ENCODE measurements at regions not wholly inside any gene's neighbourhood (a gene's known extent, or its start where the extent isn't known, plus 50 kb on each side); places are given as distances from the start of the nearest gene placed in this dataset.

DNA sequence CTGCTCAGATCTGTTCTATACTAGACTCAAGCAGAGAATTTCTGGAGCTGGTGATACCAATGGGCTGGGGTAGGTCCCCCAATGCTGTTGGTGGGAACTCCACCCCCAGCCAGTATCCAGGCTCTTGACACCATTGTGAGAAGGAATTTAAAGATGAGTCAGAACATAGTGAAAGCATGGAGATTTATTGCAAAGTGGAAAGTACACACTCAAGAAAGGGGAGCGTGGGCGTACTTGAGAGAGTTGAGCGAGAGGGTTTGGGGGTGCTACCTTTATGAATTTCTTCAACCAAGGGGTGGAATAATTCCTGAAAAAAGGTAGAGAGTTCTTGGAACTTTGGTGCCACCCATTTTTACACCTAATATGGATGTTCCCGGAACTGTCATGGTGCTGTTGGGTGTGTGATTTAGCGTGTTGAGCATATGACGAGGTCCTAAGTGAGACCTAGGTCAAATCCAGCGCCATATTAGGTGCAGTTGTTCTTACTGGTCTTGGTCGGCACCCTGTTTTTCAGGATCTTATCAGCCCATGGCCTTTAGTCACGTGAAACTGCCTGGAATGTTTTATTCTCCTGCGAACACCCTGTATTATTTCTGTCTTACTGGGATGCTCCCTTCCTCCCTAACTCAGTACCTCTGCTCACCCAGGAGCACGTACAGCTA is 122.0 kb upstream of the AHR start:
- DNase-seq = no peak

DNA sequence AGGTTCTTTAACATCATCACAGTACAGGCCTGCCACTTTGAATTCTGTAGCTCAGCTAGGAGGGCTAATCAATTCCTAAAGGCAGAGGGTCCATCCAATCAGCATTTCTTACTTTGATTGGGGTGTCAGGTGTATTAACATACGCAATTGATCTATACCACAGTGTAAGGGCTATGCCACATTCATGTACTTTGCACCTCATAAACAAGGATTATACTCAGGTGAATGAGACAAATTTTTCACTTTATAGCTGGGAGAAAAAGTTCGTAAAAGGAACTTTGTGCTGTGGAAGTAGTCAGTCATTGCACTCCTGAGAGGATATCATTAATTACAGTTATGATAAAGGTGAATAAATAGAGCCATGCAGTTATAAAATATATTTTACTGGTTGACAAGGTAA is 119.9 kb upstream of the AHR start:
- no peak for DNase-seq

DNA sequence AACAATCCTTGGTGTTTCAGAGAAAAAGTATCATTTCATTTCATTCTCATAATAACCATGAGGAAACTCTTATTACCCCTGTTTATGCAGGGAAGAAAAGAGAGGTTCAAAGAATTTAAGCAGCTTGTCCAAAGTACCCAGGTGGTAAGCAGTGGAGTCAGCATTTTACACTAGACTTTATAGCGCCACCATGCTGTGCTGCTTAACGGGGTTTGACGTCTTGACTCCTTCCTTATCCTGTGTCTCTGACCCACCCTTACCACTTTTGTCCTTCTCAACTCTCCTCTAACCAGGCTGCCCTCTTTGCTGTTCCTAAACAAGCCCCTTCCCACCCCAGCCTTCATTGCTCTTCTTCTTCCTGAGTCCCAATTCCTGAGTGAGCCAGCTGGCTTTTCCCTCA is 117.0 kb upstream of the AHR start:
- no peak for DNase-seq

DNA sequence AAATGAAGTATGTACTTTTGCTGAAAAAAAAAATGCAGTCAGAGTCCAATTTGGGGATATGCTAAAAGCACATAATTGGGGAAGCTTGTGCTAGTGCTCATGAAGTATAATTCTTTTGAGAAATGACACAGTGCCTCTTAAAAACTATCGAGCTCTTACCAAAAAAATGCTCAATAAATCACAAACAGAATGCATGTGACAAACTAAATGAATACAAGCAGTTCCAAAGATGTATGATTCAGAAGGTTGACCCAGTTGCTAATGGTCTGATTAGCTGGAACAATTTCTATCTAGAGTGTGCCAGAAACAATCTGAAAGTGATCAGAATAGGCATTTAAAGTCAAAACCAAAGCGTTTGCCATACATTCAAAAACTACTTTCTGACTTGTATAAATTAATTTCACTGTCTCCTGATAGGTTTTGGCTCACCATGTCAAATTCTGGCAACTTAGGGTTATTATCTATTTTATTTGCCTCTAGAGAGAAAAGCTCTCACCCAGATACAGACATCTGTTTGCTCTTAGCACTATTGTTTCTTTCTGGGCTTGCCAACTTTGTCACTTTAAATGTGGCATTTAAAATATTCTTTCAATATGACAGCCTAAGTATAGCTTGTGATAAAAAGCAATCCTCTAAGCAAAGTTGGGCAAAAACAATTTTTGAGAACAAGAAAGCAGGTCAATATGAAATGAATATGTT is 114.7 kb upstream of the AHR start:
- DNase-seq = no peak

DNA sequence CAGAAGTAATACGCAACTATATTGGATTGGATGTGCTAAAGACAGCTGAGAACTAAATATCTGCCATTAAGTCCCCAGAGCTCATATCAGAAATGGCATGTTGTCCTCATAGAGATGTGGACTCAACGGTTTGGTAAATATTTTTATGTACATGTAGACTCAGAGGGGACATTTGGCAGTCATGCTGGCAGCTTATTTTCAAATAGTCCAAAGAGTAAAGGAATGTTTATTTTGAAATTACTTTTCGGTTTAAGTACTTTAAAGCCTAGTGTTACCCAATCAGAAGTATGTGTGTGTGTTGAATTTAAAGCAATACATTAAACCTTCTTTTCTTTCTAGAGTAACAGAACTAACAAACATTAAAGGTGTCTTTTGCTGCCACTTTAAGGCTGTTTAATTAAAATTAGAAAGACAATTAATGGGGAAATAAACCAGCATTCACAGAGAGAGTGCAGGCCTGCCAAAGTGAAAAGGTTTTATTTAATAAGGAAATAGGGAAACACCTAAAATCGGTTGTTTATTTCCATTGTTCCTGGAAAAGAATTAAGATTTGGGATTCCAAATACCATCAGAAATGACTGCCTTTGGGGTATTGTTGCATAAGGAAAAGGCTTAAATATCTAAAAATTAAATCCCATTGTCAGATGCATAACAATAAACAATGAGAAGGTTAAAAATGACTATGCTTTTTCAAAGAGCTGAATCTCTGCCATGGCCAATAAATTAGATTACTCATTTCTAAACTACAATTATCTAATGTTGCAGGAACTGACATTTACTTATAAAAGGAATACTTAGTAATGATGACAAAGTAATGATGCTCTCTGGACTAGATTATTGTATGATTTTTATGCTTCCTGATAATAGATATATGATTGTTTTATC is 113.4 kb upstream of the AHR start:
- no peak for DNase-seq

DNA sequence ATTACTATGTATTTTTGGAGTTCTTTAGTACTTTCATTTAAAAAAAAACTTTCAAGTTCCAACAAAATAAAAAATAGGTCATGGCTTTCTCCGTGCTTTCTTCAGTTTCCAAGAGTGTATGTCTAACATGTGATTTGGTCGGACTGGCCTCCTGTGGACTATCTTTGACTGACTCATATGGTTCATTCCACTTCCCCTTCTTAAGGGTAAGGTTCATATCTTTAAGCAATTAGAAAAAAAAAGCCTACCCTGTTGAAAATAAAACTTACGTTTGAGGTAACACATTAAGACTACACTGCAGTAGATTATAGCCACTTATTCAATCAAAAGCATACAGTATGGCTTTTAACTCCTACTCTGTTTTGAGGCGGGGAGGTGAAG is 112.8 kb upstream of the AHR start:
- DNase-seq = peak; percentile 9

DNA sequence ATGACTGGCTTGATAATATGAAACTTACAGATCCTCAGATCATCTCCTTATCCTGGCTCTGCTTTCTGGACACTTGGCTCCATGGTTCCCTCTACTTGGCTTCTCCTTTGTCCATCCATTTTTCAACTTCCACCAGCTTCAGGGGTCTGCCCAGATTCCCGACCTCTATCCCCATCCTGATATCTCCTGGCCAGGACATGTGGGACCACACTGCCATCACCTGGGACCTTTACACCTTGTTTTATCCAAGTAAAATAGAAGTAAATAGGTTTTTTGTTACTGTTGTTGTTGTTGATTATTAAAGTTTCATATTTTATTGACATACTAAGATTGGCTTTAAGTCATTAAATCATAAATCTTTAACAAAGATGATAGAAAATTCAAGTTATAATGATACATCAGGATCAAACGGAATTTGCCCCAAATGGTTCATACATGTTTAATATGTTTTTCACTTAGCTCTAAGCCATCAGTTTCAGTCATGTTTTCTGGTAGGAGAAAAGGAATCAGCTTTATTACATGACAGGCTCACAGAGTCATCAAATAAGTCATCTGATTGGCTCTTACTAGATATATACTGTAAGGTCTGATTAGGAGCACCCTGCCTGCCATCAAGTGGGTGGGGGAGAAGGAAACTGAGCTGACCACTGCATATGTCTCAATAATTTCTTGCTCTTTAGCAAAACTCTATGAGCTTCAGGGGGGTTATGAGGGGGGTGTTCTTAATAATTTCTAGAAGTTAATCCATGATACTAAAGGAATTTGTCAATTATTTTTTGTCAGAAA is 111.5 kb upstream of the AHR start:
- DNase-seq = no peak

DNA sequence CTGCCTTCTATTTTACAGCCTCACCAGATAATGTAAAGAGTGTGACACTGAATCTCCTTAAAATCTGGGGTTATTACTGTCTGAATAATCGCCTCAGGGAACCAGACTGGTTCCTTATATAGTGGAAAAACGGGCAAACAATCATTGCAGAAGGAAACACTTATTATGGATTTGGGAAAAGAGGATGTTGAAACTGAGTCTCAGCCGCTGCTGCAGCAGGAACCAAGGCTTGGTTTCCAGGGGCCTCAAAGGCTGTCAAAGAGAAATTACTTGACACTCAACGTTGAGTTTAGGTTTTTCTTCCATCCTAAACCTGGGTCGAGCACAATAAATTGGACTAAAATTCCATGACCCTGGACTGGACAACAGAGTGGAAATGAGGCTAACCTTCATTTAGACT is 103.8 kb upstream of the AHR start:
- no peak for DNase-seq

DNA sequence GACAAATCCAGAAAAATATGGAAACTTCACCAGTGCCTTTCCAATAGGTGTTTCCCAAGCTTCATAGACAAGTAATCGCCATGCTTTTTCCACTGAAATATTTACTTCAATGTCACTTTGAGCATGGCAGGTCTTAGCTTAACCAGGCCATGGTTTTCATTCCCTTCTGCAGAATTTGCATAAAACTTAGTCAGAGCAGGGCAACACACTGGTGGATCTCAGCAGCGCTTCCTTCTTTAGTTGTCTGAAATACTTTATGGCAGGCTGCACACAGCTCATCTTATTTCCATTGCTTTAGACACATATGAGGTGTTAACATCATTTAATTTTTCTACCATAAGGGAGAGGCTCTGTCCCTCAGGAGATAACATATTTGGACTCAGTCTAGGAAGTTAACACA is 102.9 kb upstream of the AHR start:
- DNase-seq = no peak

DNA sequence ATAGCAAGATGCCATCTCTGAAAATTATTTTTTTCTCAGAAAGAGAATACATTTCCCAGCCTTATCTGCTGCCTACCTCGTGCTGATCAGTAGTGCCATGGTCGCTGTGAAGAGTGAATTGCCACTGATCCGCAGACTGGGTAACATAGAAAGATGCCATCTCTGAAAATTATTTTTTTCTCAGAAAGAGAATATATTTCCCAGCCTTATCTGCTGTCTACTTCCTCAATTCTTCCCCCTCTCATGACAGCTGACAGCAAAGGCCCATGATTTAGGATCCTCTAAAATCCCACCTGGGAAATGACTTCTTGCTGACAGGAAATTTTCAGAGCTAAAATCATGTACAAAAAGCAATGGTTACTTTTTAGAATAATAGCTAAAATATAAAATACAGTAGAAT is 92.5 kb upstream of the AHR start:
- DNase-seq = no peak

DNA sequence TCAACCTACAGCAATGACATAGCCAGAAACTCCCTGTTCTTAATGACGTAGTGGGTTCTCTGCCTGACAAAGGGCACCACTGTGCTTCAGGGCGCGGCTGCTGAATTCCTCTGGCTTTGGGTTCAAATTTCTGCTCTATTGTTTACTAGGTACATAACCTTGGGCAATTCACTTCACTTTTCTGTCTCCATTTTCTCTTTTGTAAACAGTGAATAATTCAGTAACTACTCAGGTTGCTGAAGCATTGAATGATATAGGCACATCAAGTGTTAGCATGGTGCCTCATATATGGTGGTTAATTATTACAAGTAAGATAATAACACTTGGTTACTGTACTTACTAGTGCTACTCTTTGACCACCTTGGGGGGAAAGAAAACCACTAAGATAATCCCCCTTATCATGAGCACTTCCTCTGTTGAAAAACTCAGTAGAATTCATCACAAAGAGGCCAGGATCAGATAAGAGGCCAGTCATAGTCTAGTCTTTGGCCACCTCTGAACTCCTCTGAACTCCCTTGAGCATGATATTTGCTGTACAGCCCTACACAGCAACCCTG is 92.0 kb upstream of the AHR start:
- no peak for DNase-seq

DNA sequence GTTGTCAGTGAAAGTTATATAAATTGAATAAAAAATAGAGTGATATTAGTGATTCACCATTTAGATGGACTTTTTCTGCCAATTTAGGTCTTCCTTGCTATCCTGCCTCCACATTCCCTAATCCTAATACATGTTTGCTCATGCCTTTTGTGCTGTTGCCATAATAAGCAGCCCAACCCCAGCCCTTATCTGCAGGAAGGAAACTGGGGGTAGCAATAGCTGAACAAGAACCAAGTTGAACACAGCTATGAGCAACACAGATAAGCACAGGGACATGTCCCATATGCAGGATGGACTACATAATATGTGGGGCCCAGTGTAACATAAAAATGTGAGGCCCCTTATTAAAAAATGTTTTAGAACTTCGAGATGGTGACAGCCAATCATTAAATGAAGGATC is 91.2 kb upstream of the AHR start:
- no peak for DNase-seq

DNA sequence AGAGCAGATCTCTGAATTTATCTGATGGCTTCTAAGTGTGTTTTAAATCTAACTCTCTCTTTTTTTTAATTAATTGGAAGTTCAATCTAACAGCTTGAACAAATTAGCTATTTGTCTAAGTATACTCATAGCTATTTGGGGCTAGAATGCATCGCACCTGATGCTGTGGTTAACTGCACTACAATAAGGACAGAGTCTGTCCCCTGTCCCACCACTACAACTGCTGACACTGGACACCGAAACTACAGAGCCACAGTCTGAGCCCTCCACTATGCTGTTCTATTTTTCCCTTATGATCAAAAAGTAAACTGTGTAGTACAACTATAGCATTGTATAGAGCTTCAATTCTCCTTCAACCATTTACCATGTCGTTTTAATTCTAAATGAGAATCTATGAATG is 89.4 kb upstream of the AHR start:
- no peak for DNase-seq

DNA sequence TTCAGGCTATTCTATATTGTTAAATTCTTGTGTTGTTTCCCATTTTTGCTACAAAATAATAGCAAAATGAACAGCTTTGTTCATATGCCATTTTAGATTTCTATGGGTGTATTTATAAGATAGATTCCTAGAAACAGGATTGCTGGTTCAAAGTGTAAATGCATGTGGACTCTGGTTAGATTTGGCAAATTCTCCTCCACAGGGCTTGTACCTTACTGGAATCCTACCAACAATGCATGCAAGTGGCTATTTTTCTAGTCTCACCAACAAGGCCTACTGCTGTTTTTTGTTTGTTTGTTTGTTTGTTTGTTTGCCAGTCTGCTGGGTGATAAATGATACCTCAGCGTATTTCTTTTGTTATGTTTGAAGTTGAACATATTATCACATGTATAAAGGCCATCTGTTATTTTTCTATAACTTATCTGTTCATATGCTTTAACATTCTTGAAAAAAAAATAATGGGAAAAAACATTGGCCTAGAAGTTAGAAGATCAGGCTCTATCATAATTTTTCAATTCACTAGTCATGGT is 87.1 kb upstream of the AHR start:
- no peak for DNase-seq

DNA sequence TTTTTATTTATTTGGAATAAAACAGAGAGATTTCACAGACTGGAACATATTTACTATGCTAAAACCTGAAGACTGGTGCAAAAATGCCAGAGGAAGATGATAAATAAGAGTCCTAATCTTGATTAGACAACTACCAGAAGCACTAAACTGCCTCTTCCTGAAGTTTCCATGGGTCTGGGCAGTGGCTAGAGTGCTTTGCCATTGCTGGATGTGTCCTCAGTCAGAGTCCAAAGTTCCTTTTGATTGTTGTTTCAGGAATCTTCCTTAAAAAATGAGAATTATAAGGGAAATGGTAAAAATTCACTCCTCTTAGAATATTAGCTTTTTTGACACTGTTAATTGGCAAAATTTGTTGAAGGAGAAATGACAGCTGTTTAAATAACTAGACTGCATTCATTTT is 86.3 kb upstream of the AHR start:
- no peak for DNase-seq

DNA sequence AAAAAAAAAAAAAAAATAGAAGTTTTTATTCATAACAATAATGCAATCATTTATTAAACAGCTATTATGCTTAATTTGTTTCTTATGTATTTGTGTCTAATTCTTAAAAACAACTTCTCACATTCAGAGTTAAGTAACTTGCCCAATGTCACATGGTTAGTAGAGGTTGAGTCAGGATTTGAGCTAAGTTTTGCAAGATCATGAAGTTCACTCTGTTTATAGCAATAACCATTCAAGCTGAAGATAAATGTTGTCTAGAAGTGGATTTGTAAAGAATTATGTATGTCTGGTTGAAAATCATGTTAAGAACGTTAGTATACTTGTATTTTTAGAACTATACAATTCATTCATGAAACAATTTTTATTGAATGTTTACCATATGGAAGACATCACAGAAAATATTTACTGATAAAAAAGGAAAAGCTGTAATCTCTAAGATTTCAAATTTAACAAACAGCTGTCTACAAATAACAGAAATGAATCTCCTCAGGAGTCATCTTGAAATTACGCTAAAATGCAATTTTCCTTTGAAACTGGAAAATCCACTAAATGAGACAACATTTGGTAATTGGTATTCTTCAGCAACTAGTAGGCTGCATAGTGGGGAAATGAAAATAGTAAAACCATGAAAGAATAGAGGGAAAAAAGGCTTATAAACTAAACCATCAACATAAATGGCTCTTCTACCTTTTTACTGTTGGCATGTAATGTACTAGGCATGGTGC is 70.5 kb upstream of the AHR start:
- DNase-seq = no peak

DNA sequence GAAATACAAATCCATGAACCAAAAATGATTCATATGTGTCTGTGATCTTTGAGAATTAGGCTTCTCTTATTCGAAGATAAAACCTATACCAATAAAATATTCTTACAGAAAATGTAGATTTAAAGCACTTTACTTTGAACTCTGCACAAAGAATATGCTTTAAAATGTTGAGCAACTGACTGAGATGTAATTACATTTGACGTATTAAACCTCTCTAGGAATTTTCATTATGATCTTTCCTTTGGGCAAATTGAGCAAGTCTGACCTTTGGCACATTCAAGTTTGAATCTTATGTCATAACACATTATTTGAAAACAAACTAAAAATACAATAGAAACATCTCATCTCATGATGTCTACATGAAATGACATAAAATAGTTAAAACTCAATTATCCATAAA is 69.2 kb upstream of the AHR start:
- no peak for DNase-seq

DNA sequence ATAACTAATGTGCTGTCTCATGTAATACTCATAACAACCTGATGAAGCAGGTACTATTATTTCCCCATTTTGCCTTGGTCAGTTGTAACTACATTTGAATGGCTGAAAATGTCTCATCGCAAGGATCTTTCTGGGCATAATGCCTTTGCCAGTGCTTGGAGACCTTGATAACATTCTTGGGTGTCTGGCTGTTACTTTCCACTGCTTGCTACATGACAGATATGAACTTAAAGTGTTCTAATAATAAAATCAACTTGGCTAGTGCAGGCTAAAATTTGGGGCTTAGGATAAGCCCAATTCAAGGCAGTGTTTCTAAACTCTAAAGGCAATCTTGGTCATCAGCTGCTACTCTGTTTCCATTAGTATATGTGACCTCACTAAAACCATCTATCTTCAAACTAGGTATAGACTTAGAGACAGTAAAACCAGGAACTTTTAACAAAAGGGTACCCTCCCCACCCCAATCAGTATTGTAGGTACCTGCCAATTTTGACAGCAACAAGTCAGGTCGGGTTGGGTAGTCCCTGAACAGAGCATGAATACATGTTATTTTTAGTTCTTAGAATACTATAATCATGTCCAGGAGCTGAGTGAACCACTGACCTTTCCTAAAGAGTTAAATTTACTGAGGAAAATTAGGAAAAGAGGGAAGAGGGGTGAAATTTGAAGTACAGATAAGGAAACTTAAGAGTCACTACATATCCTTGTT is 68.2 kb upstream of the AHR start:
- DNase-seq = no peak

DNA sequence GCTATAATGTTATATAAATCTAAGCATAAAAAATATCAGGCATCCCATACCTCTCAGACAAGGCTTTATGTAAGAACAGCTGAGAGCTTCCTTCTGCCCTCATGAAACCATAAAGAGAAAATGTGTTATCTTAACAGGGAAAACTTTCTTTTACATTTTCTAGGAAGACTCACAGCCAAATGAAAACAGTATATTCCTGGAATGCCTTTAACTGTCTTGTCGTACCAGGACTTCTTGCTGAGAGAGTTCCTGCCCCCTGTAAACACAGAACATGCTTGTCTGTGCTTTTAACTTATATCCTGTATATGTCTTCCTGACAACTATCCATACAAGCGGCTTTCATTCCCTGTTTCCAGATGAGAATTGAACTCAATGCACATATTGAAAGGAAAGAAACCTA is 64.8 kb upstream of the AHR start:
- DNase-seq = no peak

DNA sequence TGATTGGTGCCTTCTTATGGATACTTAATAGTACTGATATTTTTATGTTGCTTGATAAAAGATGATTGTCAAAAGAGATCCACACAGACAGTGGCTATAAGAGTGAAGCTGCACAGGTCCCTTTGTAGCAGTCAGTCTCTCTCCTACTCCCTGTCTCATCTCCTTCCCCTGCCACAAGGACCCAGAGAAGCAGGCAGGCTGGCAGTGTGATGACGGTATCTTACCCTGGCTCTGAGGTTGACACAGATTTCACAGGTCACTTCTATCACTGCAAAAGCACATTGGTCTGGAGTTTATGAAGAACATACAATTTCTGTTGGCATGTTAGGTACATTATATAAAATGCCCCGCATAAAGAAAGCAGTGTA is 64.4 kb upstream of the AHR start:
- DNase-seq = no peak

Data from muscle of arm (tissue), 1 donor.